GM23338 (cell line): ENCODE measurements at regions not wholly inside any gene's neighbourhood (a gene's known extent, or its start where the extent isn't known, plus 50 kb on each side); places are given as distances from the start of the nearest gene placed in this dataset.

Experiments
- ATAC-seq: fragments of 200-7000 bp; cut with Tn5 transposase; 3 replicates; pipeline ENCODE4 v1.9.1; 2020
- DNase-seq: peaks from one replicate; pipeline ENCODE4 v3.0.0-alpha.2; 2015; ENCODE audit warnings: low spot score
- H2AFZ ChIP-seq: fragments of 200-600 bp; sonication (generic); 2 replicates; pipeline ENCODE4 v1.8.0; 2016; ENCODE audit warnings: antibody characterized with exemption, mild to moderate bottlenecking, moderate library complexity
- H3F3A ChIP-seq: fragments of 200-600 bp; sonication (generic); replicated peaks from 2 replicates; pipeline ENCODE4 v1.8.0; 2017; ENCODE audit warnings: antibody characterized with exemption, mixed run types, low read depth
- H3K27ac ChIP-seq: fragments of 200-600 bp; sonication (generic); 2 replicates; pipeline ENCODE4 v1.6.1; 2016; ENCODE audit warnings: low read depth
- H3K27me3 ChIP-seq: fragments of 200-600 bp; sonication (generic); 2 replicates; pipeline ENCODE4 v1.8.0; 2016; ENCODE audit warnings: mild to moderate bottlenecking, mixed run types, moderate library complexity; ENCODE audit not compliant: insufficient read depth
- H3K36me3 ChIP-seq: fragments of 200-600 bp; sonication (generic); 2 replicates; pipeline ENCODE4 v1.8.0; 2016; ENCODE audit warnings: mild to moderate bottlenecking; ENCODE audit not compliant: insufficient read depth
- H3K4me1 ChIP-seq: fragments of 200-600 bp; sonication (generic); 2 replicates; pipeline ENCODE4 v1.8.0; 2016; ENCODE audit warnings: mild to moderate bottlenecking, moderate library complexity; ENCODE audit not compliant: insufficient read depth
- H3K4me2 ChIP-seq: fragments of 200-600 bp; sonication (generic); 2 replicates; pipeline ENCODE4 v1.7.1; 2017; ENCODE audit warnings: mixed run types
- H3K4me3 ChIP-seq: fragments of 200-600 bp; sonication (generic); 2 replicates; pipeline ENCODE4 v1.6.1; 2016; ENCODE audit warnings: mixed run types
- H3K79me2 ChIP-seq: fragments of 200-600 bp; sonication (generic); replicated peaks from 2 replicates; pipeline ENCODE4 v1.8.0; 2017; ENCODE audit warnings: mild to moderate bottlenecking; ENCODE audit not compliant: insufficient read depth
- H3K9me2 ChIP-seq: fragments of 200-600 bp; sonication (generic); 2 replicates; pipeline ENCODE4 v1.8.0; 2017; ENCODE audit not compliant: insufficient read depth
- H4K20me1 ChIP-seq: fragments of 200-600 bp; sonication (generic); replicated peaks from 2 replicates; pipeline ENCODE4 v1.8.0; 2017; ENCODE audit warnings: mild to moderate bottlenecking; ENCODE audit not compliant: insufficient read depth
- H3K27ac Mint-ChIP-seq: 2 replicates; pipeline ENCODE4 v1.8.0; 2020; ENCODE audit warnings: inconsistent platforms, mild to moderate bottlenecking, moderate library complexity, mixed read lengths
- H3K27me3 Mint-ChIP-seq: 3 replicates; pipeline ENCODE4 v1.8.0; 2022; ENCODE audit warnings: low read depth, mild to moderate bottlenecking, moderate library complexity, mixed read lengths, inconsistent platforms; ENCODE audit not compliant: insufficient read depth, poor library complexity
- H3K36me3 Mint-ChIP-seq: 3 replicates; pipeline ENCODE4 v1.8.0; 2021; ENCODE audit warnings: low read depth, mild to moderate bottlenecking, inconsistent platforms, moderate library complexity, mixed read lengths
- H3K4me1 Mint-ChIP-seq: 3 replicates; pipeline ENCODE4 v1.8.0; 2020; ENCODE audit warnings: mild to moderate bottlenecking, inconsistent platforms, mixed read lengths
- H3K4me3 Mint-ChIP-seq: 3 replicates; pipeline ENCODE4 v1.8.0; 2021; ENCODE audit warnings: moderate library complexity, mild to moderate bottlenecking, inconsistent platforms, mixed read lengths
- H3K9me3 Mint-ChIP-seq: 3 replicates; pipeline ENCODE4 v1.8.0; 2020; ENCODE audit warnings: moderate library complexity, mild to moderate bottlenecking, inconsistent platforms, mixed read lengths
- CTCF ChIP-seq, 2 experiments: fragments of 200-600 bp in 1 of 2; sonication (generic) in 1 of 2; conservative IDR thresholded peaks; 2 replicates each; pipeline versions ENCODE4 v1.5.1 to v1.6.1; 2016 to 2017; ENCODE audit warnings: antibody characterized with exemption in 2 of 2, low read depth in 2 of 2, mild to moderate bottlenecking in 2 of 2, moderate library complexity in 1 of 2
- EZH2 ChIP-seq: fragments of 200-600 bp; sonication (generic); IDR thresholded peaks from one replicate; pipeline ENCODE4 v1.8.0; 2017; ENCODE audit warnings: antibody characterized with exemption, mild to moderate bottlenecking, low read depth; ENCODE audit not compliant: unreplicated experiment
- NANOG ChIP-seq: IDR thresholded peaks from 2 replicates; pipeline ENCODE4 v1.6.1; 2016; ENCODE audit warnings: antibody characterized with exemption, borderline replicate concordance
- ZNF462 ChIP-seq: fragments of 250-450 bp; sonication (Bioruptor Pico); IDR thresholded peaks from 2 replicates; pipeline ENCODE4 v1.5.0; 2020; ENCODE audit warnings: mild to moderate bottlenecking, moderate library complexity

DNA sequence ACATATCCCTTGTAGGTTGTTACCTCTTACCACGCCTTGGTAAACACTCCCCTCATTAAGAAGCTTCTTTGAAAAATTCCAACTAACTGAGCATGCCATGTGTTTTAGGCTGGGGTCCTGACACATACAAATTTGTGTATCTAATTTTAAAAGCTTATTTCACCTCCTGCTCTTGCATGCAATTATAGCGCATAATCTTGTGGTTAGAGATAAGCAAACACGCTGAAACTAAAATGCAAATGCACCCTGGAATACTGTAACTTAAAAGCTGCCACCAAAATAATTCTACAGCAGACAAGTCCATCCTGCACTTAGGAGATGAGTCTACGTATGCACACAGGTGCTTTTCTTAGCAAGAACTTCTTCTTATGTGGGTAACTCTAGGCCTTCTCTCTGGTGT lies 990.2 kb downstream of the TSN start (continued):
- TF ChIP-seq ZNF462, result no peak
- TF ChIP-seq EZH2, result no peak

DNA sequence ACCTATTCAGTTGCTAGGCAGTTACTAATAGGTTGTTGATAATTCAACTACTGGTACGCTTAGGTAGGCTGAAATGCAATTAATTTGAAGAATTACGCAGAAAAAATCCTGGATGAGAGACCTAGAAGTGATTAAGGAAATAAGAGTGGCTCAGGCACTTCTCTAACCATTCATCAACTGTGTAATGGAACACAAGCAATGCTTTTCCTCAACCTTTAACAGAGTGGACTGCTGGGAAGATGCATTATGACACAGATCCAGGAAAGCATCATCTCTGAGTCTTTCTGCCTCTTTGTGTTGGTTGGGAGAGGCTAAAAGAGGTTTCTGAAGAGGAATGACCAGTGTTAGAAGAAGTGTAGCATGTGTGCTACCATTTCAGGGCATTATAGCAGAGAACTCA lies 992.2 kb downstream of the TSN start:
- Histone ChIP-seq H3K79me2 (no peaks in the 10 kb centered on the region), H3F3A (no peaks in the 10 kb centered on the region), H3K4me1 (peaks cover 17% of the 10 kb centered on the region), H2AFZ (no peak overlapping the region), H3K36me3 (no peaks in the 10 kb centered on the region), H4K20me1 (no peaks in the 10 kb centered on the region), H3K4me2 (no peak overlapping the region), H3K4me3 (no peak overlapping the region), H3K27ac (no peak overlapping the region), H3K27me3 (no peaks in the 10 kb centered on the region), H3K9me2 (no peaks in the 10 kb centered on the region)
- peaks cover 1% of the 10 kb centered on the region for H3K27me3 Mint-ChIP-seq
- H3K4me3 Mint-ChIP-seq, result no peak overlapping the region
- DNase-seq (no peak), ATAC-seq (no peak)
- H3K9me3 Mint-ChIP-seq, result no peaks in the 10 kb centered on the region
- peaks cover 41% of the 10 kb centered on the region for H3K4me1 Mint-ChIP-seq
- no peaks in the 10 kb centered on the region for H3K36me3 Mint-ChIP-seq
- TF ChIP-seq CTCF (conservative IDR thresholded peaks at IDR 0.05; ENCODE audit: low read depth in 2 of 2) (no peak), NANOG (no peak)
- H3K27ac Mint-ChIP-seq, result no peak overlapping the region
